Sigmoid colon (tissue), 4 donors: ENCODE measurements at regions not wholly inside any gene's neighbourhood (a gene's known extent, or its start where the extent isn't known, plus 50 kb on each side); places are given as distances from the start of the nearest gene placed in this dataset.

Source experiments
- POLR2A ChIP-seq, 2 donors: fragments of 450-650 bp; IDR thresholded peaks; one replicate each; pipeline ENCODE4 v1.6.1; 2016; ENCODE audit warnings: antibody characterized with exemption in 2 of 2, mild to moderate bottlenecking in 2 of 2, moderate library complexity in 2 of 2
- POLR2AphosphoS5 ChIP-seq, 4 donors: sonication (generic); formaldehyde crosslinking; IDR thresholded peaks; one replicate each; pipeline ENCODE4 v1.6.1; 2017; ENCODE audit warnings: antibody characterized with exemption in 4 of 4
- TF ChIP-seq, protein P1 (sequence below), 4 experiments: fragments of 450-650 bp in 3 of 4; fragments of 200-600 bp in 1 of 4; IDR thresholded peaks; one replicate each; pipeline ENCODE4 v1.5.1; 2016 to 2019; ENCODE audit warnings: antibody characterized with exemption in 4 of 4, mild to moderate bottlenecking in 3 of 4, moderate library complexity in 2 of 4

DNA sequence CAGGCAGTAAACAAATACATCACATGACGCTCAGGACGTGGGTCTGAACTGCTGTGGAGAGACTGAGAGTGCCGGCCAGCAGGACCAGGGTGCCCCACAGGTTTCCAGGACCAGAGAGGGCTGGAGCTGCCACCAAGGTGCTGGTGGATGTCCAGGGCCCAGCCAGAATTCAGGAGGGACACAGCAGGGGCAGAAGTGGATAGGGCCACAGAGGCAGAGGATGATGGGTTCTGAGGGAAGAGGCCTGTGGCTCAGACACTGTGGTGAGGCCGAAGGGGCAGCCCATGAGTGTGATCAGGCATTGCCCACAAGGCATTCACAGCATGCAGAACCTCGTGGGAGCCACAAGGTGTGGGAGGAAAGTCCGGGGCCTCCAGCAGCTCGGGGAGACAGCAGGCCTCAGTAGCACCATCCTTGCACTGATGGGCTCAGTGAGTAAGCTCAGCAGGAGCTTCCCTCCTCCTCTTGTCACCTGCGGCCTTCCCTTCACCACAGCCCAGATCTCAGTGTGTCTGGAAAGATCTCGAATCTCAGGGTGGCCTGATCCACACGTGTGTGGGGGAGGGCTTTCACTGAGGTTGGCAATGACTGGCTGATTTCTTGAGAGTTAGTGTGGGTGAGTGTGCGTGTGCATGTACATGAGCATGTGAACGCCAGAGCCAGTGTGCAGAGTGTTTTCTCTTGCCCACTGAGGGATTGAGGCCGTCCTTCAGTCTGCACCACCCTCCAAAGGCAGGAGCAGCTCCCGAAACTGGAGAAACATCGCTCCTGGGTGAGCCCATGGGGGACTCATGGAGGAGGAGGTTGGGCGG, 181.8 kb upstream of the RAB6C start:
- TF ChIP-seq POLR2AphosphoS5 (IDR thresholded peaks at IDR 0.05) (no peak), POLR2A (IDR thresholded peaks at IDR 0.05) (no peak)
- TF ChIP-seq, protein P1, sequence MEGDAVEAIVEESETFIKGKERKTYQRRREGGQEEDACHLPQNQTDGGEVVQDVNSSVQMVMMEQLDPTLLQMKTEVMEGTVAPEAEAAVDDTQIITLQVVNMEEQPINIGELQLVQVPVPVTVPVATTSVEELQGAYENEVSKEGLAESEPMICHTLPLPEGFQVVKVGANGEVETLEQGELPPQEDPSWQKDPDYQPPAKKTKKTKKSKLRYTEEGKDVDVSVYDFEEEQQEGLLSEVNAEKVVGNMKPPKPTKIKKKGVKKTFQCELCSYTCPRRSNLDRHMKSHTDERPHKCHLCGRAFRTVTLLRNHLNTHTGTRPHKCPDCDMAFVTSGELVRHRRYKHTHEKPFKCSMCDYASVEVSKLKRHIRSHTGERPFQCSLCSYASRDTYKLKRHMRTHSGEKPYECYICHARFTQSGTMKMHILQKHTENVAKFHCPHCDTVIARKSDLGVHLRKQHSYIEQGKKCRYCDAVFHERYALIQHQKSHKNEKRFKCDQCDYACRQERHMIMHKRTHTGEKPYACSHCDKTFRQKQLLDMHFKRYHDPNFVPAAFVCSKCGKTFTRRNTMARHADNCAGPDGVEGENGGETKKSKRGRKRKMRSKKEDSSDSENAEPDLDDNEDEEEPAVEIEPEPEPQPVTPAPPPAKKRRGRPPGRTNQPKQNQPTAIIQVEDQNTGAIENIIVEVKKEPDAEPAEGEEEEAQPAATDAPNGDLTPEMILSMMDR (IDR thresholded peaks at IDR 0.05): no peak
